ENCODE measurements at regions not wholly inside any gene's neighbourhood (a gene's known extent, or its start where the extent isn't known, plus 50 kb on each side); places are given as distances from the start of the nearest gene placed in this dataset.

- no peak for TF ChIP-seq CTCF (IDR thresholded peaks at IDR 0.05)
- TF ChIP-seq ZFX (IDR thresholded peaks at IDR 0.05; ENCODE audit: borderline replicate concordance), result no peak
- no peak overlapping the region for H3K27ac ChIP-seq
Observed at GRCh38 chr2:65786007-65786717, 353.8 kb upstream of the SPRED2 start.

- H3K27ac ChIP-seq, result no peak overlapping the region
- TF ChIP-seq CTCF (IDR thresholded peaks at IDR 0.05) (no peak), ZFX (IDR thresholded peaks at IDR 0.05; ENCODE audit: borderline replicate concordance) (no peak)
Observed at GRCh38 chr2:65782996-65783650, 350.7 kb upstream of the SPRED2 start.

GRCh38 chr2:65782186-65782585, 349.8 kb upstream of the SPRED2 start:
- no peak overlapping the region for H3K27ac ChIP-seq
- TF ChIP-seq CTCF (IDR thresholded peaks at IDR 0.05), result no peak
- TF ChIP-seq ZFX (IDR thresholded peaks at IDR 0.05; ENCODE audit: borderline replicate concordance), result no peak

- TF ChIP-seq CTCF (IDR thresholded peaks at IDR 0.05) (no peak), ZFX (IDR thresholded peaks at IDR 0.05; ENCODE audit: borderline replicate concordance) (no peak)
- H3K27ac ChIP-seq, result no peak overlapping the region
Observed at GRCh38 chr2:65781756-65782155, 349.4 kb upstream of the SPRED2 start.

GRCh38 chr2:65779021-65779420, 346.6 kb upstream of the SPRED2 start:
- TF ChIP-seq CTCF (IDR thresholded peaks at IDR 0.05) (no peak), ZFX (IDR thresholded peaks at IDR 0.05; ENCODE audit: borderline replicate concordance) (no peak)
- no peak overlapping the region for H3K27ac ChIP-seq

GRCh38 chr2:65778137-65778536, 345.7 kb upstream of the SPRED2 start:
- TF ChIP-seq ZFX (IDR thresholded peaks at IDR 0.05; ENCODE audit: borderline replicate concordance) (no peak), CTCF (IDR thresholded peaks at IDR 0.05) (no peak)
- no peak overlapping the region for H3K27ac ChIP-seq

GRCh38 chr2:65775839-65776238, 343.4 kb upstream of the SPRED2 start:
- TF ChIP-seq ZFX (IDR thresholded peaks at IDR 0.05; ENCODE audit: borderline replicate concordance), result no peak
- no peak for TF ChIP-seq CTCF (IDR thresholded peaks at IDR 0.05)
- no peak overlapping the region for H3K27ac ChIP-seq
